SU-DHL-6 (cell line): ENCODE measurements at regions not wholly inside any gene's neighbourhood (a gene's known extent, or its start where the extent isn't known, plus 50 kb on each side); places are given as distances from the start of the nearest gene placed in this dataset.

Source experiments
- CTCF ChIP-seq: fragments of 200-600 bp; sonication (generic); IDR thresholded peaks from one replicate; pipeline ENCODE4 v1.5.1; 2017; ENCODE audit warnings: antibody characterized with exemption, mild to moderate bottlenecking, low read length, moderate library complexity; ENCODE audit not compliant: insufficient read depth, poor library complexity, severe bottlenecking
- EZH2phosphoT487 ChIP-seq: fragments of 200-600 bp; sonication (generic), shearing (Covaris generic); conservative IDR thresholded peaks from 2 replicates; pipeline ENCODE4 v1.6.1; 2018; ENCODE audit warnings: mild to moderate bottlenecking, antibody characterized with exemption, low read length, moderate library complexity, mixed read lengths

GRCh38 chr2:853203-853870 lies 97.3 kb upstream of the SNTG2 start:
- TF ChIP-seq CTCF (no peak), EZH2phosphoT487 (no peak)
